HepG2 (cell line): ENCODE measurements at regions not wholly inside any gene's neighbourhood (a gene's known extent, or its start where the extent isn't known, plus 50 kb on each side); places are given as distances from the start of the nearest gene placed in this dataset.
A peak's percentile ranks its signal among the peaks of the same experiment; 100 is the strongest.

Source experiments
- FOXP1 ChIP-seq, 2 experiments: fragments of 450-650 bp in 1 of 2; IDR thresholded peaks; 2 replicates each; pipeline ENCODE4 v1.6.1; 2017 to 2018; ENCODE audit warnings: antibody characterized with exemption in 1 of 2
- ZFP82 ChIP-seq: sonication (generic); formaldehyde crosslinking; IDR thresholded peaks from 2 replicates; pipeline ENCODE4 v1.5.1; 2020; ENCODE audit warnings: mild to moderate bottlenecking, missing genetic modification reagents, borderline replicate concordance
- ZNF567 ChIP-seq: sonication (generic); formaldehyde crosslinking; IDR thresholded peaks from 2 replicates; pipeline ENCODE4 v1.8.1; 2023; ENCODE audit warnings: mild to moderate bottlenecking, missing genetic modification reagents, borderline replicate concordance
- TF ChIP-seq, protein P1 (sequence below): sonication (generic); formaldehyde crosslinking; IDR thresholded peaks from 2 replicates; pipeline ENCODE4 v1.5.1; 2020; ENCODE audit warnings: mild to moderate bottlenecking, missing genetic modification reagents, borderline replicate concordance
- TF ChIP-seq, protein P2 (sequence below): IDR thresholded peaks from 2 replicates; pipeline ENCODE4 v1.4.0; 2020; ENCODE audit warnings: mild to moderate bottlenecking, missing genetic modification reagents

DNA sequence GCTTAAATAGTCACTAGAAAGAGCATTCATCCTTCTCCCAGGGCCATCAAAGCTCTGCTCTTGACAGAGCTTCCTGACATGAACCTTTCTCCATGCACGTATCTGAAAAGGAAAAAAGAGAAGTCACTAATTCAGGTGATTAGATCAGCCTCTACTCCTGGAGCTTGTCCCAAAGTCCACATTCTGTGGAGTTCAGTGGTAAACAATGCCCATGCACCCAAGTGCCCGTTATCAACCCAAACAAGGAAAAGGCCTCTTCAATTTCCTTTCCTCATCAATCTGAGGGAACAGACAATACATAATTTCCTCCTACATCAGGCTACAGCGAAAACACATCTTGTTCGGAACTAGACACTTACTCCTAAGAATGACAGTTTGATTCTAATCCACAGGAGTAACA is 129.2 kb upstream of the PCSK2 start (continued):
- TF ChIP-seq, protein P1, sequence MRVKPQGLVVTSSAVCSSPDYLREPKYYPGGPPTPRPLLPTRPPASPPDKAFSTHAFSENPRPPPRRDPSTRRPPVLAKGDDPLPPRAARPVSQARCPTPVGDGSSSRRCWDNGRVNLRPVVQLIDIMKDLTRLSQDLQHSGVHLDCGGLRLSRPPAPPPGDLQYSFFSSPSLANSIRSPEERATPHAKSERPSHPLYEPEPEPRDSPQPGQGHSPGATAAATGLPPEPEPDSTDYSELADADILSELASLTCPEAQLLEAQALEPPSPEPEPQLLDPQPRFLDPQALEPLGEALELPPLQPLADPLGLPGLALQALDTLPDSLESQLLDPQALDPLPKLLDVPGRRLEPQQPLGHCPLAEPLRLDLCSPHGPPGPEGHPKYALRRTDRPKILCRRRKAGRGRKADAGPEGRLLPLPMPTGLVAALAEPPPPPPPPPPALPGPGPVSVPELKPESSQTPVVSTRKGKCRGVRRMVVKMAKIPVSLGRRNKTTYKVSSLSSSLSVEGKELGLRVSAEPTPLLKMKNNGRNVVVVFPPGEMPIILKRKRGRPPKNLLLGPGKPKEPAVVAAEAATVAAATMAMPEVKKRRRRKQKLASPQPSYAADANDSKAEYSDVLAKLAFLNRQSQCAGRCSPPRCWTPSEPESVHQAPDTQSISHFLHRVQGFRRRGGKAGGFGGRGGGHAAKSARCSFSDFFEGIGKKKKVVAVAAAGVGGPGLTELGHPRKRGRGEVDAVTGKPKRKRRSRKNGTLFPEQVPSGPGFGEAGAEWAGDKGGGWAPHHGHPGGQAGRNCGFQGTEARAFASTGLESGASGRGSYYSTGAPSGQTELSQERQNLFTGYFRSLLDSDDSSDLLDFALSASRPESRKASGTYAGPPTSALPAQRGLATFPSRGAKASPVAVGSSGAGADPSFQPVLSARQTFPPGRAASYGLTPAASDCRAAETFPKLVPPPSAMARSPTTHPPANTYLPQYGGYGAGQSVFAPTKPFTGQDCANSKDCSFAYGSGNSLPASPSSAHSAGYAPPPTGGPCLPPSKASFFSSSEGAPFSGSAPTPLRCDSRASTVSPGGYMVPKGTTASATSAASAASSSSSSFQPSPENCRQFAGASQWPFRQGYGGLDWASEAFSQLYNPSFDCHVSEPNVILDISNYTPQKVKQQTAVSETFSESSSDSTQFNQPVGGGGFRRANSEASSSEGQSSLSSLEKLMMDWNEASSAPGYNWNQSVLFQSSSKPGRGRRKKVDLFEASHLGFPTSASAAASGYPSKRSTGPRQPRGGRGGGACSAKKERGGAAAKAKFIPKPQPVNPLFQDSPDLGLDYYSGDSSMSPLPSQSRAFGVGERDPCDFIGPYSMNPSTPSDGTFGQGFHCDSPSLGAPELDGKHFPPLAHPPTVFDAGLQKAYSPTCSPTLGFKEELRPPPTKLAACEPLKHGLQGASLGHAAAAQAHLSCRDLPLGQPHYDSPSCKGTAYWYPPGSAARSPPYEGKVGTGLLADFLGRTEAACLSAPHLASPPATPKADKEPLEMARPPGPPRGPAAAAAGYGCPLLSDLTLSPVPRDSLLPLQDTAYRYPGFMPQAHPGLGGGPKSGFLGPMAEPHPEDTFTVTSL (CRISPR knock-in tag): 0 out of 2 replicates have a peak, but pooled peaks have one; percentile 30
- TF ChIP-seq FOXP1 (IDR thresholded peaks at IDR 0.05) (no peak), FOXP1 (CRISPR knock-in tag; IDR thresholded peaks at IDR 0.05) (peak; percentile 45; the same call in 1 of the 2 replicates), ZFP82 (CRISPR knock-in tag) (no peak), ZNF567 (CRISPR knock-in tag) (no peak)
- TF ChIP-seq, protein P2, sequence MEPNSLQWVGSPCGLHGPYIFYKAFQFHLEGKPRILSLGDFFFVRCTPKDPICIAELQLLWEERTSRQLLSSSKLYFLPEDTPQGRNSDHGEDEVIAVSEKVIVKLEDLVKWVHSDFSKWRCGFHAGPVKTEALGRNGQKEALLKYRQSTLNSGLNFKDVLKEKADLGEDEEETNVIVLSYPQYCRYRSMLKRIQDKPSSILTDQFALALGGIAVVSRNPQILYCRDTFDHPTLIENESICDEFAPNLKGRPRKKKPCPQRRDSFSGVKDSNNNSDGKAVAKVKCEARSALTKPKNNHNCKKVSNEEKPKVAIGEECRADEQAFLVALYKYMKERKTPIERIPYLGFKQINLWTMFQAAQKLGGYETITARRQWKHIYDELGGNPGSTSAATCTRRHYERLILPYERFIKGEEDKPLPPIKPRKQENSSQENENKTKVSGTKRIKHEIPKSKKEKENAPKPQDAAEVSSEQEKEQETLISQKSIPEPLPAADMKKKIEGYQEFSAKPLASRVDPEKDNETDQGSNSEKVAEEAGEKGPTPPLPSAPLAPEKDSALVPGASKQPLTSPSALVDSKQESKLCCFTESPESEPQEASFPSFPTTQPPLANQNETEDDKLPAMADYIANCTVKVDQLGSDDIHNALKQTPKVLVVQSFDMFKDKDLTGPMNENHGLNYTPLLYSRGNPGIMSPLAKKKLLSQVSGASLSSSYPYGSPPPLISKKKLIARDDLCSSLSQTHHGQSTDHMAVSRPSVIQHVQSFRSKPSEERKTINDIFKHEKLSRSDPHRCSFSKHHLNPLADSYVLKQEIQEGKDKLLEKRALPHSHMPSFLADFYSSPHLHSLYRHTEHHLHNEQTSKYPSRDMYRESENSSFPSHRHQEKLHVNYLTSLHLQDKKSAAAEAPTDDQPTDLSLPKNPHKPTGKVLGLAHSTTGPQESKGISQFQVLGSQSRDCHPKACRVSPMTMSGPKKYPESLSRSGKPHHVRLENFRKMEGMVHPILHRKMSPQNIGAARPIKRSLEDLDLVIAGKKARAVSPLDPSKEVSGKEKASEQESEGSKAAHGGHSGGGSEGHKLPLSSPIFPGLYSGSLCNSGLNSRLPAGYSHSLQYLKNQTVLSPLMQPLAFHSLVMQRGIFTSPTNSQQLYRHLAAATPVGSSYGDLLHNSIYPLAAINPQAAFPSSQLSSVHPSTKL (CRISPR knock-in tag): 0 out of 2 replicates have a peak, but pooled peaks have one; percentile 35
